WTC11 (cell line): ENCODE measurements at regions not wholly inside any gene's neighbourhood (a gene's known extent, or its start where the extent isn't known, plus 50 kb on each side); places are given as distances from the start of the nearest gene placed in this dataset.

Source experiments
- ATAC-seq: fragments of 200-7000 bp; cut with Tn5 transposase; 2 replicates; pipeline ENCODE4 v1.10.0; 2021; ENCODE audit warnings: mild to moderate bottlenecking, moderate library complexity
- CTCF ChIA-PET: fragments of 300-600 bp; sonication (Branson Sonifier 250); formaldehyde crosslinking; loops from one replicate; lab custom pipeline; 2021; ENCODE audit warnings: antibody characterized with exemption; lab: Charles Lee
- POLR2A ChIA-PET: fragments of 350-600 bp; sonication (Branson Sonifier 250); formaldehyde crosslinking; loops from one replicate; lab custom pipeline; 2021; ENCODE audit warnings: antibody characterized with exemption; lab: Charles Lee
- DNase-seq: peaks from one replicate; pipeline ENCODE4 v3.0.0; 2021; ENCODE audit warnings: low spot score
- H3K27ac Mint-ChIP-seq: 2 replicates; pipeline ENCODE4 v1.8.0; 2021; ENCODE audit warnings: mixed read lengths
- H3K27me3 Mint-ChIP-seq: 2 replicates; pipeline ENCODE4 v1.8.0; 2021; ENCODE audit warnings: low read depth, mild to moderate bottlenecking, moderate library complexity, mixed read lengths
- H3K36me3 Mint-ChIP-seq: 2 replicates; pipeline ENCODE4 v1.8.0; 2021; ENCODE audit warnings: mixed read lengths
- H3K4me1 Mint-ChIP-seq: 2 replicates; pipeline ENCODE4 v1.8.0; 2022; ENCODE audit warnings: mixed read lengths
- H3K4me3 Mint-ChIP-seq: 2 replicates; pipeline ENCODE4 v1.8.0; 2021; ENCODE audit warnings: mild to moderate bottlenecking, moderate library complexity, mixed read lengths
- H3K9me3 Mint-ChIP-seq: 2 replicates; pipeline ENCODE4 v1.8.0; 2021; ENCODE audit warnings: mixed read lengths
- CBFB ChIP-seq: sonication (generic); formaldehyde crosslinking; IDR thresholded peaks from 2 replicates; pipeline ENCODE4 v1.8.1; 2022; ENCODE audit warnings: mild to moderate bottlenecking, low read depth, missing genetic modification reagents
- ESRRA ChIP-seq: sonication (generic); formaldehyde crosslinking; IDR thresholded peaks from 2 replicates; pipeline ENCODE4 v1.8.1; 2022; ENCODE audit warnings: mild to moderate bottlenecking, missing genetic modification reagents, borderline replicate concordance
- FOXJ3 ChIP-seq: sonication (generic); formaldehyde crosslinking; IDR thresholded peaks from 2 replicates; pipeline ENCODE4 v1.9.0; 2021; ENCODE audit warnings: missing genetic modification reagents, mild to moderate bottlenecking, borderline replicate concordance
- JUN ChIP-seq: sonication (generic); formaldehyde crosslinking; IDR thresholded peaks from 2 replicates; pipeline ENCODE4 v1.8.0; 2023; ENCODE audit warnings: mild to moderate bottlenecking, missing genetic modification reagents
- NFATC4 ChIP-seq: fragments of 250-450 bp; sonication (Bioruptor Pico); IDR thresholded peaks from 2 replicates; pipeline ENCODE4 v1.9.0; 2021; ENCODE audit warnings: mild to moderate bottlenecking
- PRDM15 ChIP-seq: sonication (generic); formaldehyde crosslinking; IDR thresholded peaks from 2 replicates; pipeline ENCODE4 v1.8.0; 2022; ENCODE audit warnings: missing genetic modification reagents
- PRRX2 ChIP-seq: fragments of 250-450 bp; sonication (Bioruptor Pico); IDR thresholded peaks from 2 replicates; pipeline ENCODE4 v1.8.0; 2021; ENCODE audit warnings: mild to moderate bottlenecking
- RELA ChIP-seq: sonication (generic); formaldehyde crosslinking; IDR thresholded peaks from 2 replicates; pipeline ENCODE4 v1.8.1; 2022; ENCODE audit warnings: missing genetic modification reagents, mild to moderate bottlenecking, borderline replicate concordance
- SMAD4 ChIP-seq: sonication (generic); formaldehyde crosslinking; IDR thresholded peaks from 2 replicates; pipeline ENCODE4 v1.8.0; 2022; ENCODE audit warnings: mild to moderate bottlenecking, missing genetic modification reagents
- SOX15 ChIP-seq: fragments of 250-450 bp; sonication (Bioruptor Pico); IDR thresholded peaks from 2 replicates; pipeline ENCODE4 v1.9.0; 2021; ENCODE audit warnings: mild to moderate bottlenecking
- SP1 ChIP-seq: sonication (generic); formaldehyde crosslinking; conservative IDR thresholded peaks from 2 replicates; pipeline ENCODE4 v1.8.1; 2022; ENCODE audit warnings: missing genetic modification reagents
- STAT6 ChIP-seq: sonication (generic); formaldehyde crosslinking; conservative IDR thresholded peaks from 2 replicates; pipeline ENCODE4 v1.8.1; 2023; ENCODE audit warnings: mild to moderate bottlenecking, low read depth, missing genetic modification reagents, moderate library complexity
- TEAD1 ChIP-seq: sonication (generic); formaldehyde crosslinking; IDR thresholded peaks from 2 replicates; pipeline ENCODE4 v1.8.0; 2022; ENCODE audit warnings: mild to moderate bottlenecking, missing genetic modification reagents
- TP53 ChIP-seq: sonication (generic); formaldehyde crosslinking; IDR thresholded peaks from 2 replicates; pipeline ENCODE4 v1.8.1; 2023; ENCODE audit warnings: mild to moderate bottlenecking, missing genetic modification reagents
- ZNF219 ChIP-seq: sonication (generic); formaldehyde crosslinking; IDR thresholded peaks from 2 replicates; pipeline ENCODE4 v1.8.0; 2023; ENCODE audit warnings: missing genetic modification reagents, mild to moderate bottlenecking, borderline replicate concordance
- ZNF423 ChIP-seq: fragments of 250-450 bp; sonication (Bioruptor Pico); IDR thresholded peaks from 2 replicates; pipeline ENCODE4 v2.1.2; 2022; ENCODE audit warnings: mild to moderate bottlenecking, moderate library complexity
- TF ChIP-seq, protein P1 (sequence below): fragments of 250-450 bp; sonication (Bioruptor Pico); IDR thresholded peaks from 2 replicates; pipeline ENCODE4 v1.9.0; 2021; ENCODE audit warnings: moderate library complexity, mild to moderate bottlenecking, inconsistent platforms, borderline replicate concordance
- TF ChIP-seq, protein P2 (sequence below): fragments of 250-450 bp; sonication (Bioruptor Pico); conservative IDR thresholded peaks from 2 replicates; pipeline ENCODE4 v1.9.0; 2021; ENCODE audit warnings: mild to moderate bottlenecking
- TF ChIP-seq, protein P3 (sequence below): sonication (generic); formaldehyde crosslinking; IDR thresholded peaks from 2 replicates; pipeline ENCODE4 v1.8.1; 2023; ENCODE audit warnings: mild to moderate bottlenecking, moderate library complexity, missing genetic modification reagents
- TF ChIP-seq, protein P4 (sequence below): sonication (generic); formaldehyde crosslinking; IDR thresholded peaks from 2 replicates; pipeline ENCODE4 v1.8.1; 2022; ENCODE audit warnings: mild to moderate bottlenecking, moderate library complexity, missing genetic modification reagents
- TF ChIP-seq, protein P5 (sequence below): sonication (generic); formaldehyde crosslinking; IDR thresholded peaks from 2 replicates; pipeline ENCODE4 v1.8.0; 2022; ENCODE audit warnings: mild to moderate bottlenecking, missing genetic modification reagents

DNA sequence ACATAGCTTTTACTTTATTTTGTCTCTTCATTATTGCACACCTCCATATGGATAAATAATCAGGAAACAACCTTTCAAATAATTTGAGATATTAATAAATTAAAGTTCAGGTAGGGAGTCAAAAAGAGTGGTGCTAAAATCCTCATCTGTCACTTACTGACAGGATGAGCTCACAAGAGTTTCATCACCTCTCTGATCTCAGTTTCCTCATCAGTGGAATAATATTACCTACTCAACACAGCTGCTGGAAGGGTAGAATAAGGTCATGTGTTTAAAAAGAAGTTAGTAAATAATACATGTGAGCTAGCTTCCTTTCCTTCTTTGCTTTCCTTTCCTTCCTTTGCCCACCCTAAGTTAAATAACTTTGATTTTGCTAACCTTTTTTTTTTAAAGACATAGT lies 61.9 kb downstream of the RDH14 start:
- ChIA-PET CTCF (interaction anchor here (1.6 kb wide), 1 partner anchor 111 kb away, joined by 4 read pairs; no protein-coding TSS in a partner anchor), POLR2A (no interaction called here)
- Mint-ChIP-seq H3K27ac (no peak overlapping the region), H3K4me3 (no peak overlapping the region), H3K9me3 (no peaks in the 10 kb centered on the region), H3K27me3 (no peaks in the 10 kb centered on the region; the same call in 1 of the 2 replicates), H3K36me3 (no peaks in the 10 kb centered on the region), H3K4me1 (peaks cover 13% of the 10 kb centered on the region)
- DNase-seq (no peak), ATAC-seq (no peak)
- TF ChIP-seq, protein P1, sequence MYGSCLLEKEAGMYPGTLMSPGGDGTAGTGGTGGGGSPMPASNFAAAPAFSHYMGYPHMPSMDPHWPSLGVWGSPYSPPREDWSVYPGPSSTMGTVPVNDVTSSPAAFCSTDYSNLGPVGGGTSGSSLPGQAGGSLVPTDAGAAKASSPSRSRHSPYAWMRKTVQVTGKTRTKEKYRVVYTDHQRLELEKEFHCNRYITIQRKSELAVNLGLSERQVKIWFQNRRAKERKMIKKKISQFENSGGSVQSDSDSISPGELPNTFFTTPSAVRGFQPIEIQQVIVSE (CRISPR knock-in tag): no peak
- TF ChIP-seq RELA (no peak), STAT6 (no peak), SP1 (CRISPR knock-in tag) (no peak)
- TF ChIP-seq, protein P2, sequence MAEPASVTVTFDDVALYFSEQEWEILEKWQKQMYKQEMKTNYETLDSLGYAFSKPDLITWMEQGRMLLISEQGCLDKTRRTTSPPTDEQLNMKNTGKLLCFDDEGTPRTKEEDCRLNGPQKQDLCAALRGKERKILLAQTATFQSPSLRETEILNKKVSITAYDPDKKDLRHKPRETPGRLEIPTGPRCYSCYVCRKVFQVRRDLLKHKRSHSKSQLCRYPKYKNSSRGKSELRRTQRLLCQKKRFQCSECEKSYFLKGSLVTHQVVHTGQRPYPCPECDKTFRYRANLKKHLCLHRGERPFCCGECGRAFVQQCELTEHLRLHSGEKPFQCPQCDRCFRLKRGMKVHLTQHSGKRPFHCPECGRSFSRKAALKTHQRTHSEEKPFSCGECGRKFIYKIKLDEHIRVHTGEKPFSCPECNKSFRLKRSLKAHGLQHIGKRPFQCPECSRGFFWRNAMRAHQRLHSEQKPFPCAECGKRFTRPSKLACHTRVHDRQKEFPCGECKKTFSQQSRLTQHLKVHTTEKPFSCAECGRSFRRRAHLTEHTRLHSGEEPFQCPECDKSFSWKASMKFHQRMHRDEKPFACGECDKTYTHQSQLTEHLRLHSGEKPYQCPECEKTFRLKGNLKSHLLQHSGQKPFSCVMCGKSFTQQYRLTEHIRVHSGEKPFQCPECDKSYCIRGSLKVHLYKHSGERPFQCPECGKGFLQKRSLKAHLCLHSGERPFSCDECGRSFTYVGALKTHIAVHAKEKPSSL (CRISPR knock-in tag): no peak

GRCh38 chr2:18496516-18496915 lies 63.9 kb downstream of the RDH14 start:
- Mint-ChIP-seq H3K4me1 (peaks cover 13% of the 10 kb centered on the region), H3K9me3 (no peaks in the 10 kb centered on the region), H3K4me3 (no peak overlapping the region), H3K27me3 (no peaks in the 10 kb centered on the region; the same call in 1 of the 2 replicates), H3K27ac (no peak overlapping the region), H3K36me3 (no peaks in the 10 kb centered on the region)
- TF ChIP-seq, protein P3, sequence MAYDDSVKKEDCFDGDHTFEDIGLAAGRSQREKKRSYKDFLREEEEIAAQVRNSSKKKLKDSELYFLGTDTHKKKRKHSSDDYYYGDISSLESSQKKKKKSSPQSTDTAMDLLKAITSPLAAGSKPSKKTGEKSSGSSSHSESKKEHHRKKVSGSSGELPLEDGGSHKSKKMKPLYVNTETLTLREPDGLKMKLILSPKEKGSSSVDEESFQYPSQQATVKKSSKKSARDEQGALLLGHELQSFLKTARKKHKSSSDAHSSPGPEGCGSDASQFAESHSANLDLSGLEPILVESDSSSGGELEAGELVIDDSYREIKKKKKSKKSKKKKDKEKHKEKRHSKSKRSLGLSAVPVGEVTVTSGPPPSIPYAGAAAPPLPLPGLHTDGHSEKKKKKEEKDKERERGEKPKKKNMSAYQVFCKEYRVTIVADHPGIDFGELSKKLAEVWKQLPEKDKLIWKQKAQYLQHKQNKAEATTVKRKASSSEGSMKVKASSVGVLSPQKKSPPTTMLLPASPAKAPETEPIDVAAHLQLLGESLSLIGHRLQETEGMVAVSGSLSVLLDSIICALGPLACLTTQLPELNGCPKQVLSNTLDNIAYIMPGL: no peak
- no peak for TF ChIP-seq ZNF219
- no peak for TF ChIP-seq PRRX2 (CRISPR knock-in tag)
- no peak for TF ChIP-seq CBFB (CRISPR knock-in tag)
- no peak for TF ChIP-seq FOXJ3
- no peak for TF ChIP-seq JUN (CRISPR knock-in tag)
- TF ChIP-seq TEAD1 (CRISPR knock-in tag): no peak
- TF ChIP-seq NFATC4 (CRISPR knock-in tag): no peak
- TF ChIP-seq PRDM15 (CRISPR knock-in tag): no peak
- no peak for TF ChIP-seq SOX15 (CRISPR knock-in tag)
- TF ChIP-seq TP53: no peak
- TF ChIP-seq SMAD4 (CRISPR knock-in tag): no peak
- TF ChIP-seq, protein P4, sequence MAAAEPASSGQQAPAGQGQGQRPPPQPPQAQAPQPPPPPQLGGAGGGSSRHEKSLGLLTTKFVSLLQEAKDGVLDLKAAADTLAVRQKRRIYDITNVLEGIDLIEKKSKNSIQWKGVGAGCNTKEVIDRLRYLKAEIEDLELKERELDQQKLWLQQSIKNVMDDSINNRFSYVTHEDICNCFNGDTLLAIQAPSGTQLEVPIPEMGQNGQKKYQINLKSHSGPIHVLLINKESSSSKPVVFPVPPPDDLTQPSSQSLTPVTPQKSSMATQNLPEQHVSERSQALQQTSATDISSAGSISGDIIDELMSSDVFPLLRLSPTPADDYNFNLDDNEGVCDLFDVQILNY (CRISPR knock-in tag): no peak
- TF ChIP-seq, protein P5, sequence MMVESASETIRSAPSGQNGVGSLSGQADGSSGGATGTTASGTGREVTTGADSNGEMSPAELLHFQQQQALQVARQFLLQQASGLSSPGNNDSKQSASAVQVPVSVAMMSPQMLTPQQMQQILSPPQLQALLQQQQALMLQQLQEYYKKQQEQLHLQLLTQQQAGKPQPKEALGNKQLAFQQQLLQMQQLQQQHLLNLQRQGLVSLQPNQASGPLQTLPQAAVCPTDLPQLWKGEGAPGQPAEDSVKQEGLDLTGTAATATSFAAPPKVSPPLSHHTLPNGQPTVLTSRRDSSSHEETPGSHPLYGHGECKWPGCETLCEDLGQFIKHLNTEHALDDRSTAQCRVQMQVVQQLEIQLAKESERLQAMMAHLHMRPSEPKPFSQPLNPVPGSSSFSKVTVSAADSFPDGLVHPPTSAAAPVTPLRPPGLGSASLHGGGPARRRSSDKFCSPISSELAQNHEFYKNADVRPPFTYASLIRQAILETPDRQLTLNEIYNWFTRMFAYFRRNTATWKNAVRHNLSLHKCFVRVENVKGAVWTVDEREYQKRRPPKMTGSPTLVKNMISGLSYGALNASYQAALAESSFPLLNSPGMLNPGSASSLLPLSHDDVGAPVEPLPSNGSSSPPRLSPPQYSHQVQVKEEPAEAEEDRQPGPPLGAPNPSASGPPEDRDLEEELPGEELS (CRISPR knock-in tag): no peak
- no peak for TF ChIP-seq ZNF423 (CRISPR knock-in tag)
- TF ChIP-seq ESRRA: no peak
- POLR2A ChIA-PET: no interaction called here
- CTCF ChIA-PET: no interaction called here
- DNase-seq: no peak
- ATAC-seq: no peak
